GM10266 (cell line): ENCODE measurements at regions not wholly inside any gene's neighbourhood (a gene's known extent, or its start where the extent isn't known, plus 50 kb on each side); places are given as distances from the start of the nearest gene placed in this dataset.

Experiments
- DNase-seq: peaks from one replicate; pipeline ENCODE4 v3.0.0; 2012; ENCODE audit errors: extremely low spot score
- TF ChIP-seq, protein P1 (sequence below): IDR thresholded peaks from 2 replicates; pipeline ENCODE4 v1.5.1; 2012; ENCODE audit warnings: mild to moderate bottlenecking, low read depth; ENCODE audit not compliant: control insufficient read depth, insufficient read depth; ENCODE audit errors: missing control alignments

GRCh38 chr4:18734405-18734804 is 712.9 kb upstream of the LCORL start:
- TF ChIP-seq, protein P1, sequence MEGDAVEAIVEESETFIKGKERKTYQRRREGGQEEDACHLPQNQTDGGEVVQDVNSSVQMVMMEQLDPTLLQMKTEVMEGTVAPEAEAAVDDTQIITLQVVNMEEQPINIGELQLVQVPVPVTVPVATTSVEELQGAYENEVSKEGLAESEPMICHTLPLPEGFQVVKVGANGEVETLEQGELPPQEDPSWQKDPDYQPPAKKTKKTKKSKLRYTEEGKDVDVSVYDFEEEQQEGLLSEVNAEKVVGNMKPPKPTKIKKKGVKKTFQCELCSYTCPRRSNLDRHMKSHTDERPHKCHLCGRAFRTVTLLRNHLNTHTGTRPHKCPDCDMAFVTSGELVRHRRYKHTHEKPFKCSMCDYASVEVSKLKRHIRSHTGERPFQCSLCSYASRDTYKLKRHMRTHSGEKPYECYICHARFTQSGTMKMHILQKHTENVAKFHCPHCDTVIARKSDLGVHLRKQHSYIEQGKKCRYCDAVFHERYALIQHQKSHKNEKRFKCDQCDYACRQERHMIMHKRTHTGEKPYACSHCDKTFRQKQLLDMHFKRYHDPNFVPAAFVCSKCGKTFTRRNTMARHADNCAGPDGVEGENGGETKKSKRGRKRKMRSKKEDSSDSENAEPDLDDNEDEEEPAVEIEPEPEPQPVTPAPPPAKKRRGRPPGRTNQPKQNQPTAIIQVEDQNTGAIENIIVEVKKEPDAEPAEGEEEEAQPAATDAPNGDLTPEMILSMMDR, result no peak
- DNase-seq, result no peak

DNA sequence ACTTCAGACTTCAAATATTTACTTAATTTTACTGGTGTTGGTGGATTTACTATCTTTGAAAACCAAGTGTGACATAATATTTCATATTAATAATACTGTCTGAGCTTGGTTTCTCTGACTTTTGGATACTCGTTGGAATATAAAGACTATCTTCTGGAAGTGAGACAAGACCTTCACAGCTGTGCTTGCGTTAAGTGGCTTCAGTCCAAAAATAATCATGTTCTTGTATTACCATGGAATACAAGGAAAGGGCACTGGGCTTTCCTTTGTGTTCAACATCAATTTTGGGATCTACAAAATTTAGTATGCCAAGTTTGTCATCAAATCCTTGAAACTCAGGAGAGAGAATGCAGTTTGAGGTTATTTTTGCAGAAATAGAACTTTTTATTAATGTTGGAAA is 712.4 kb upstream of the LCORL start:
- TF ChIP-seq, protein P1, result no peak
- no peak for DNase-seq

DNA sequence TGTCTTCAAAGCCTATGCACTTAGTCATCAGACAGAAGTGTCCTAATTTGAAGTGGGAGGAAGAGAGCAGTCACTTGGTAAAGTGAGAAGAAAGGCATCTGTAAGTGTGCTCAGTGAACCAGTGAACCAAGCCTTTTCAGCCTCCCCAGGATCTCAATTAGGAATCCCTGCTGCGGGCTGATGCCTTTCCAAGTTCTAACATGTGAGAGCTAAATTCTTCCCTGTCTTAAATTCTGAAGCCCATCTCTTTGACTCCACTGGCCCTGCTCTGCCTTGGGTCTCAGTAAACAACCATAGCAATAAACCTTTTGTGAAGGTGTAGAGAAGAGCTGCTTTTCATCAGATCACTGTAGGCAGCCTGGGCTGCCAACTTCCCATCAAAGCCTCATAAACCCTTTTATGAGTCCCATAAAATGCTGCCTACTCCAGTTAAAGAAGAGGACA is 701.2 kb upstream of the LCORL start:
- DNase-seq, result no peak
- TF ChIP-seq, protein P1, result no peak

GRCh38 chr4:18698119-18698883 is 676.7 kb upstream of the LCORL start:
- TF ChIP-seq, protein P1, result no peak
- DNase-seq, result no peak

- TF ChIP-seq, protein P1, result no peak
- no peak for DNase-seq
Measured at GRCh38 chr4:18695733-18696527, 674.4 kb upstream of the LCORL start.

- TF ChIP-seq, protein P1, result no peak
- DNase-seq, result no peak
Measured at GRCh38 chr4:18691431-18692200, 670.1 kb upstream of the LCORL start.
